Gastrocnemius medialis (tissue), 4 donors: ENCODE measurements at regions not wholly inside any gene's neighbourhood (a gene's known extent, or its start where the extent isn't known, plus 50 kb on each side); places are given as distances from the start of the nearest gene placed in this dataset.

Experiments used
- CTCF ChIP-seq, 5 experiments: fragments of 450-650 bp in 3 of 5; fragments of 200-600 bp in 2 of 5; sonication (generic) in 2 of 5; IDR thresholded peaks in 4 of 5; conservative IDR thresholded peaks in 1 of 5; 1 replicate in 4 of 5; 2 replicates in 1 of 5; pipeline ENCODE4 v1.5.1; 2016 to 2019; ENCODE audit warnings: antibody characterized with exemption in 5 of 5, mild to moderate bottlenecking in 3 of 5, moderate library complexity in 3 of 5
- POLR2A ChIP-seq, 2 donors: fragments of 450-650 bp; IDR thresholded peaks; one replicate each; pipeline ENCODE4 v1.6.1; 2017; ENCODE audit warnings: antibody characterized with exemption in 2 of 2, mild to moderate bottlenecking in 2 of 2, moderate library complexity in 2 of 2

DNA sequence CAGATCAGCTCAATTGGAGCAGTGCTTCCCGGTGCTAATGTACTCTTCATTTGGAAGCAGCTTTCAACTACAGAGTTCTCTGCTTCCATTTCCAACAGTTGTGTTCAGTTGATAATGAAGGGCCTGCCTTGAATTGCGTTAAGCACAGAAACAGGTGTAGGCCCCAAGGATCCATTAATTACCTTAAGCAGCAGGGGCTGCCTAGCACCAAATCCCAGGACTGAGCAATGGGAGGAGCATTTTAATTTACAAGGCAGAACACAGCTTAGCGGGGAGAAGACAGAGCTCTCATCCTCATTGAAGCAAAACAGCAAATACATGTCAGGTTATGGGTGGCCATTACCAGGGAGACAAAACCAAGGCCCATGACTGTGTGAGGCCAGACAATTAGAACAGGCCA lies 349.6 kb downstream of the TFEC start:
- TF ChIP-seq CTCF (IDR thresholded peaks at IDR 0.05 in 4 of 5, conservative IDR thresholded peaks at IDR 0.05 in 1 of 5) = no peak
- TF ChIP-seq POLR2A (IDR thresholded peaks at IDR 0.05) = no peak
